T-cell (primary cell): ENCODE measurements at regions not wholly inside any gene's neighbourhood (a gene's known extent, or its start where the extent isn't known, plus 50 kb on each side); places are given as distances from the start of the nearest gene placed in this dataset.

ENCODE experiments used
- ATAC-seq, 4 experiments: fragments of 200-7000 bp in 3 of 4; fragments of 150-1000 bp in 1 of 4; cut with Tn5 transposase; replicated peaks in 1 of 4; 1 replicate in 3 of 4; 2 replicates in 1 of 4; pipeline ENCODE4 v1.10.0; 2021; ENCODE audit warnings: moderate library complexity in 3 of 4, mild to moderate bottlenecking in 2 of 4, moderate number of reproducible peaks in 1 of 4
- CTCF ChIA-PET, 2 donors: fragments of 300-600 bp; sonication (Branson Sonifier 250); formaldehyde crosslinking; loops; one replicate each; lab custom pipeline; 2022; ENCODE audit warnings: antibody characterized with exemption in 2 of 2; lab: Charles Lee
- POLR2A ChIA-PET, 2 donors: fragments of 300-600 bp; sonication (Branson Sonifier 250); formaldehyde crosslinking; loops; one replicate each; lab custom pipeline; 2022; ENCODE audit warnings: antibody characterized with exemption in 2 of 2; lab: Charles Lee
- DNase-seq, 35 experiments: peaks; one replicate each; pipeline versions ENCODE4 v3.0.0 to v3.0.0-alpha.2; 2013 to 2023
- H3K27ac ChIP-seq: one replicate; pipeline ENCODE4 v1.5.1; 2013; ENCODE audit warnings: low read length
- H3K27me3 ChIP-seq, 2 experiments: replicated peaks in 1 of 2; 1 replicate in 1 of 2; 2 replicates in 1 of 2; pipeline versions ENCODE4 v1.6.1 to v1.7.0; 2013; ENCODE audit warnings: low read length in 1 of 2, mixed read lengths in 1 of 2; ENCODE audit not compliant: control insufficient read depth in 2 of 2, insufficient read depth in 2 of 2; ENCODE audit errors: extremely low read depth in 1 of 2
- H3K36me3 ChIP-seq, 2 donors: 1 replicate in 1 of 2; 2 replicates in 1 of 2; pipeline versions ENCODE4 v1.6.1 to v1.7.0; 2013; ENCODE audit warnings: low read length in 1 of 2; ENCODE audit not compliant: control insufficient read depth in 2 of 2, insufficient read depth in 1 of 2; ENCODE audit errors: extremely low read depth in 1 of 2
- H3K4me1 ChIP-seq, 2 experiments: 1 replicate in 1 of 2; 2 replicates in 1 of 2; pipeline versions ENCODE4 v1.6.1 to v1.7.0; 2013; ENCODE audit warnings: low read length in 2 of 2, mixed read lengths in 1 of 2; ENCODE audit not compliant: insufficient read depth in 2 of 2, control insufficient read depth in 1 of 2; ENCODE audit errors: extremely low read depth in 1 of 2
- H3K4me3 ChIP-seq, 2 donors: 1 replicate in 1 of 2; 2 replicates in 1 of 2; pipeline versions ENCODE4 v1.5.1 to v1.7.0; 2013; ENCODE audit warnings: mild to moderate bottlenecking in 2 of 2, low read length in 1 of 2, moderate library complexity in 1 of 2; ENCODE audit not compliant: control insufficient read depth in 1 of 2; ENCODE audit errors: extremely low read depth in 1 of 2
- H3K9me3 ChIP-seq: 2 replicates; pipeline ENCODE4 v1.7.0; 2013
- H3K27ac Mint-ChIP-seq, 2 donors: one replicate each; pipeline ENCODE4 v1.8.0; 2020 to 2021; ENCODE audit warnings: mild to moderate bottlenecking in 2 of 2, mixed read lengths in 2 of 2
- H3K27me3 Mint-ChIP-seq, 2 donors: one replicate each; pipeline ENCODE4 v1.8.0; 2021 to 2022; ENCODE audit warnings: mixed read lengths in 2 of 2
- H3K36me3 Mint-ChIP-seq: one replicate; pipeline ENCODE4 v1.8.0; 2021; ENCODE audit warnings: mixed read lengths
- H3K4me1 Mint-ChIP-seq, 3 donors: one replicate each; pipeline ENCODE4 v1.8.0; 2020 to 2022; ENCODE audit warnings: mixed read lengths in 3 of 3, mild to moderate bottlenecking in 1 of 3
- H3K4me3 Mint-ChIP-seq, 3 donors: one replicate each; pipeline ENCODE4 v1.8.0; 2020 to 2022; ENCODE audit warnings: mild to moderate bottlenecking in 3 of 3, mixed read lengths in 3 of 3, moderate library complexity in 3 of 3
- H3K9me3 Mint-ChIP-seq, 3 donors: one replicate each; pipeline ENCODE4 v1.8.0; 2020 to 2022; ENCODE audit warnings: mixed read lengths in 3 of 3
- WGBS: methylation state at CpG from one replicate; pipeline ENCODE4 v1.1.5; 2013; ENCODE audit warnings: missing lambda C conversion rate; ENCODE audit not compliant: insufficient coverage; 5-methylcytosine and 5-hydroxymethylcytosine counted together

- Mint-ChIP-seq H3K36me3 (no peaks in the 10 kb centered on the region), H3K4me3 (no peak overlapping the region), H3K9me3 (no peaks in the 10 kb centered on the region), H3K4me1 (peaks cover 0 to 2% (median 0%) of the 10 kb centered on the region in 3 donors), H3K27me3 (peaks cover 10 to 12% of the 10 kb centered on the region in 2 donors), H3K27ac (no peak overlapping the region)
- no CpG with 5 or more reads among the region's 2 CpGs for WGBS
- Histone ChIP-seq H3K36me3 (no peaks in the 10 kb centered on the region), H3K4me1 (no peaks in the 10 kb centered on the region), H3K4me3 (no peak overlapping the region), H3K9me3 (no peaks in the 10 kb centered on the region), H3K27ac (no peak overlapping the region), H3K27me3 (peaks cover 0 to 8% of the 10 kb centered on the region in 2 experiments)
- ChIA-PET POLR2A (no interaction called here), CTCF (interaction anchor here (0.7 to 1.5 kb wide), 4 partner anchors 90 to 259 kb away, joined by 3 to 5 read pairs (median 4); no protein-coding TSS in a partner anchor)
- no peak for ATAC-seq
- no peak for DNase-seq
Observed at GRCh38 chr3:134302674-134303073, 52.0 kb upstream of the RYK start.

GRCh38 chr3:134300520-134300919 is 49.9 kb upstream of the RYK start:
- Histone ChIP-seq H3K4me3 (no peak overlapping the region), H3K27ac (no peak overlapping the region), H3K9me3 (no peaks in the 10 kb centered on the region), H3K27me3 (peaks cover 0 to 3% of the 10 kb centered on the region in 2 experiments), H3K36me3 (no peaks in the 10 kb centered on the region), H3K4me1 (no peaks in the 10 kb centered on the region)
- no peak for ATAC-seq
- CTCF ChIA-PET = interaction anchor here in 1 of 2 donors (0.6 kb wide), 1 partner anchor 196 kb away, joined by 3 read pairs; no protein-coding TSS in a partner anchor
- H3K27me3 Mint-ChIP-seq = peaks cover 8 to 11% of the 10 kb centered on the region in 2 donors
- no peak overlapping the region for H3K27ac Mint-ChIP-seq
- peaks cover 0 to 2% (median 0%) of the 10 kb centered on the region in 3 donors for H3K4me1 Mint-ChIP-seq
- H3K4me3 Mint-ChIP-seq = no peak overlapping the region
- H3K36me3 Mint-ChIP-seq = no peaks in the 10 kb centered on the region
- POLR2A ChIA-PET = no interaction called here
- peaks cover 0 to 4% (median 0%) of the 10 kb centered on the region in 3 donors for H3K9me3 Mint-ChIP-seq
- no peak for DNase-seq
- 0% methylated on average over 1 of the region's 3 CpGs for WGBS
